ENCODE measurements at regions not wholly inside any gene's neighbourhood (a gene's known extent, or its start where the extent isn't known, plus 50 kb on each side); places are given as distances from the start of the nearest gene placed in this dataset.

GRCh38 chrX:16528620-16529019, 121.3 kb upstream of the S100G start:
- no peak overlapping the region for H3K4me3 Mint-ChIP-seq (ENCODE audit: unreplicated experiment)
- TF ChIP-seq CTCF (IDR thresholded peaks at IDR 0.05) = no peak
- H3K27ac Mint-ChIP-seq (ENCODE audit: unreplicated experiment) = no peak overlapping the region
- no peaks in the 10 kb centered on the region for H3K27me3 Mint-ChIP-seq (ENCODE audit: unreplicated experiment)
- H3K4me1 Mint-ChIP-seq (ENCODE audit: unreplicated experiment) = no peaks in the 10 kb centered on the region
- DNase-seq (ENCODE audit: extremely low spot score, unreplicated experiment) = no peak
- peaks cover 3% of the 10 kb centered on the region for H3K9me3 Mint-ChIP-seq (ENCODE audit: unreplicated experiment)
- H3K36me3 Mint-ChIP-seq (ENCODE audit: unreplicated experiment) = peaks cover 4% of the 10 kb centered on the region

Data from osteocyte (in vitro differentiated cells).